ENCODE measurements at regions not wholly inside any gene's neighbourhood (a gene's known extent, or its start where the extent isn't known, plus 50 kb on each side); places are given as distances from the start of the nearest gene placed in this dataset.

DNA sequence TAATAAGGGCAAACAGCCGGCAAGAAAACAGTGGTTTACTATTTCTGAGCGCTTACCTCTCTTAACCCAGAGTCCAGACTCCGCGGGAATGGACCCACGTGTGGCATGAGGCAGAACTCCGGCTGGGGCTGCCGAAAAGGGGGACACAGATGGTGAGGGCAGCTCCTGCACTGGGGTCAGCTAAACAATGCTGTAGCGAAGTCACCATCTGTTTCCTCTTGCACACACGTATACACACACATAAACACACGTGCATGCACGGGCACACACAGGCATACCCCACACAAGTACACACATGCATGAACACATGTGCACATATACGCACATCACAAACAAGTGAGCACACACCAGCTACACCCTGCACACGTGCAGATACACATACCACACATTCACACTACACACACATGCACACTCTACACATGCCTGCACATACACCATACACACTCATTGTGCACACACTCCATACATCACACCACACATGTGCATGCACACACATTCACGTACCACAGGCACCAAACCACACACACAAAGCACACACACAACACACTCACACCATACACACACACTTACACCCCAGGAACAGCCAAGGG is 105.9 kb upstream of the ID2 start:
- Mint-ChIP-seq H3K9me3 (no peaks in the 10 kb centered on the region), H3K36me3 (ENCODE audit: low read depth) (no peaks in the 10 kb centered on the region), H3K27me3 (ENCODE audit: low read depth) (peaks cover 18% of the 10 kb centered on the region), H3K4me3 (no peak overlapping the region), H3K27ac (peak overlapping the region in 2 of 3 experiments; percentile 16 to 34), H3K4me1 (peaks cover 44% of the 10 kb centered on the region)
- no peak for TF ChIP-seq CTCF (IDR thresholded peaks at IDR 0.05; ENCODE audit: unreplicated experiment in 3 of 3)

DNA sequence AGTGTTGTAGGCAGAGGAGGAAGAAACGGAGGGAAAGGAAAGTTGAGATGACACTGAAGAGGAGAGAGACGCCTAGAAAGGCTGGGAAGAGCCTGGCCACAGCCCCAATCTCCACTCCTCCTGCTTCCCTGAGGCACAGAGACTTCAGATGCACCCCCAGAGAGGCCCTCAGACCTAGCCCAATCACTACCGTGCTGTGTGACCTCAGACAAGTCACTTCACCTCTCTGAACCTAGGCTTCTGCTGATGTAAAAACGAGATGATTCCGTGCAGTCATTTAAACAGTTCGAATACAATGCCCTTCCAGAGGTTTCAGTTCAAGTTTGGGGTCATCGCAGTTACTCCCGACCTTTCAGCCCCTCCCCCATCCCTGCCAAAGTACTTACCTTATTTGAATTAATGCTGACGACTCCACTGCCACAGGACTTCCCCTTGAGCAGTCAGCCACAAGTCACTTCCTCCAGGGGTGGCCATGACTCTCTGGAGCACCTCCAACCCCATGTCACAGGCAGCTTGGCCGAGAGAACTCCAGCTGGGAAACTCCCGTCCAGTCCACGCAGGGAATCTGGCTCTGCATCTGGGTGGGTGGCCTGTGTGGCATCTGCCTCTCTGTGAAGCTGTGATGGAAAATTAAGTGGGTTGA is 105.2 kb upstream of the ID2 start:
- Mint-ChIP-seq H3K4me1 (peaks cover 44% of the 10 kb centered on the region), H3K9me3 (no peaks in the 10 kb centered on the region), H3K27me3 (ENCODE audit: low read depth) (peaks cover 18% of the 10 kb centered on the region), H3K4me3 (no peak overlapping the region), H3K27ac (peak overlapping the region; percentile 34 to 77 (median 36)), H3K36me3 (ENCODE audit: low read depth) (no peaks in the 10 kb centered on the region)
- TF ChIP-seq CTCF (IDR thresholded peaks at IDR 0.05; ENCODE audit: unreplicated experiment in 3 of 3), result no peak

- H3K4me1 Mint-ChIP-seq, result peaks cover 38% of the 10 kb centered on the region
- no peak overlapping the region for H3K4me3 Mint-ChIP-seq
- H3K27ac Mint-ChIP-seq, result peak overlapping the region; percentile 13 to 77 (median 36)
- no peaks in the 10 kb centered on the region for H3K36me3 Mint-ChIP-seq (ENCODE audit: low read depth)
- H3K27me3 Mint-ChIP-seq (ENCODE audit: low read depth), result peaks cover 18% of the 10 kb centered on the region
- no peak for TF ChIP-seq CTCF (IDR thresholded peaks at IDR 0.05; ENCODE audit: unreplicated experiment in 3 of 3)
- H3K9me3 Mint-ChIP-seq, result no peaks in the 10 kb centered on the region
These were observed 104.3 kb upstream of the ID2 start for GRCh38 chr2:8577573-8577972.

- Mint-ChIP-seq H3K36me3 (ENCODE audit: low read depth) (no peaks in the 10 kb centered on the region), H3K27ac (peak overlapping the region; percentile 31 to 62 (median 41))
These were observed 103.3 kb upstream of the ID2 start for GRCh38 chr2:8578335-8579244.

GRCh38 chr2:8579485-8580085 is 102.3 kb upstream of the ID2 start:
- peaks cover 44% of the 10 kb centered on the region for H3K4me1 Mint-ChIP-seq
- no peak for TF ChIP-seq CTCF (IDR thresholded peaks at IDR 0.05; ENCODE audit: unreplicated experiment in 3 of 3)
- peaks cover 18% of the 10 kb centered on the region for H3K27me3 Mint-ChIP-seq (ENCODE audit: low read depth)
- H3K9me3 Mint-ChIP-seq, result no peaks in the 10 kb centered on the region
- H3K4me3 Mint-ChIP-seq, result no peak overlapping the region
- no peaks in the 10 kb centered on the region for H3K36me3 Mint-ChIP-seq (ENCODE audit: low read depth)
- H3K27ac Mint-ChIP-seq, result peak overlapping the region; percentile 41 to 62 (median 41)

More at GRCh38 chr2:8578335-8579244, 103.3 kb upstream of the ID2 start:
- H3K9me3 Mint-ChIP-seq, result no peaks in the 10 kb centered on the region
- H3K27me3 Mint-ChIP-seq (ENCODE audit: low read depth), result peaks cover 18% of the 10 kb centered on the region
- TF ChIP-seq CTCF (IDR thresholded peaks at IDR 0.05; ENCODE audit: unreplicated experiment in 3 of 3), result no peak
- H3K4me1 Mint-ChIP-seq, result peaks cover 38% of the 10 kb centered on the region
- no peak overlapping the region for H3K4me3 Mint-ChIP-seq

All from nephron (organoid).